B cell (primary cell): ENCODE measurements at regions not wholly inside any gene's neighbourhood (a gene's known extent, or its start where the extent isn't known, plus 50 kb on each side); places are given as distances from the start of the nearest gene placed in this dataset.

Experiments used
- ATAC-seq: fragments of 200-7000 bp; cut with Tn5 transposase; one replicate; pipeline ENCODE4 v1.10.0; 2021; ENCODE audit warnings: low read depth, mild to moderate bottlenecking, moderate number of reproducible peaks, moderate library complexity
- CTCF ChIA-PET: fragments of 350-600 bp; sonication (Branson Sonifier 250); formaldehyde crosslinking; loops from one replicate; lab custom pipeline; 2021; ENCODE audit warnings: antibody characterized with exemption, inconsistent platforms; lab: Charles Lee
- POLR2A ChIA-PET: fragments of 350-600 bp; sonication (Branson Sonifier 250); formaldehyde crosslinking; loops from one replicate; lab custom pipeline; 2021; ENCODE audit warnings: antibody characterized with exemption; lab: Charles Lee
- DNase-seq: peaks from one replicate; pipeline ENCODE4 v3.0.0; 2013
- H2AFZ ChIP-seq: 2 replicates; pipeline ENCODE4 v1.6.1; 2012; ENCODE audit warnings: mild to moderate bottlenecking, low read depth, low read length; ENCODE audit not compliant: insufficient read depth, poor library complexity, severe bottlenecking
- H3K27ac ChIP-seq, 2 donors: 1 replicate in 1 of 2; 2 replicates in 1 of 2; pipeline ENCODE4 v1.5.1; 2012 to 2013; ENCODE audit warnings: low read length in 2 of 2, mild to moderate bottlenecking in 2 of 2, moderate library complexity in 1 of 2
- H3K27me3 ChIP-seq, 4 experiments: fragments of 200-600 bp in 1 of 4; sonication (generic) in 1 of 4; replicated peaks in 1 of 4; 1 replicate in 2 of 4; 2 replicates in 2 of 4; pipeline versions ENCODE4 v1.6.1 to v1.7.0; 2013 to 2016; ENCODE audit warnings: low read length in 3 of 4, mild to moderate bottlenecking in 2 of 4, mixed read lengths in 1 of 4, moderate library complexity in 1 of 4; ENCODE audit not compliant: insufficient read depth in 4 of 4, control insufficient read depth in 3 of 4; ENCODE audit errors: control extremely low read depth in 1 of 4
- H3K36me3 ChIP-seq, 2 experiments: replicated peaks in 1 of 2; 1 replicate in 1 of 2; 2 replicates in 1 of 2; pipeline versions ENCODE4 v1.6.1 to v1.7.1; 2013; ENCODE audit warnings: low read length in 1 of 2; ENCODE audit not compliant: insufficient read depth in 2 of 2, control insufficient read depth in 1 of 2; ENCODE audit errors: control extremely low read depth in 1 of 2, extremely low read depth in 1 of 2
- H3K4me1 ChIP-seq, 2 donors: fragments of 200-600 bp in 1 of 2; sonication (generic) in 1 of 2; 1 replicate in 1 of 2; 2 replicates in 1 of 2; pipeline versions ENCODE4 v1.5.1 to v1.6.1; 2013 to 2017; ENCODE audit warnings: low read length in 2 of 2; ENCODE audit not compliant: control insufficient read depth in 2 of 2, insufficient read depth in 2 of 2
- H3K4me2 ChIP-seq: replicated peaks from 2 replicates; pipeline ENCODE3; 2012; ENCODE audit warnings: mild to moderate bottlenecking, low read depth, low read length; ENCODE audit not compliant: poor library complexity, severe bottlenecking
- H3K4me3 ChIP-seq, 5 experiments: fragments of 200-600 bp in 1 of 5; sonication (generic) in 1 of 5; 1 replicate in 3 of 5; 2 replicates in 2 of 5; pipeline versions ENCODE4 v1.5.1 to v1.7.0; 2011 to 2016; ENCODE audit warnings: low read length in 4 of 5, mild to moderate bottlenecking in 4 of 5, low read depth in 2 of 5, control low read depth in 1 of 5, moderate library complexity in 1 of 5; ENCODE audit not compliant: insufficient read depth in 1 of 5; ENCODE audit errors: control extremely low read depth in 1 of 5, extremely low read depth in 1 of 5
- H3K79me2 ChIP-seq: fragments of 200-600 bp; sonication (generic); one replicate; pipeline ENCODE4 v1.6.0; 2016; ENCODE audit warnings: low read length; ENCODE audit not compliant: control insufficient read depth, insufficient read depth
- H3K9ac ChIP-seq: fragments of 200-600 bp; sonication (generic); 2 replicates; pipeline ENCODE4 v1.6.1; 2017; ENCODE audit warnings: mild to moderate bottlenecking, low read length, moderate library complexity
- H3K9me3 ChIP-seq, 3 donors: one replicate each; pipeline versions ENCODE4 v1.6.1 to v1.7.1; 2013; ENCODE audit warnings: low read length in 2 of 3; ENCODE audit not compliant: control insufficient read depth in 2 of 3, insufficient read depth in 1 of 3; ENCODE audit errors: control extremely low read depth in 1 of 3
- H4K20me1 ChIP-seq: 2 replicates; pipeline ENCODE4 v1.6.0; 2012; ENCODE audit warnings: mild to moderate bottlenecking, low read length; ENCODE audit not compliant: insufficient read depth, control insufficient read depth, poor library complexity, severe bottlenecking
- H3K27ac Mint-ChIP-seq: one replicate; pipeline ENCODE4 v1.8.0; 2021; ENCODE audit warnings: mixed read lengths
- H3K27me3 Mint-ChIP-seq: one replicate; pipeline ENCODE4 v1.8.0; 2021; ENCODE audit warnings: mixed read lengths
- H3K4me1 Mint-ChIP-seq: one replicate; pipeline ENCODE4 v1.8.0; 2021; ENCODE audit warnings: mixed read lengths
- H3K4me3 Mint-ChIP-seq: one replicate; pipeline ENCODE4 v1.8.0; 2021; ENCODE audit warnings: mixed read lengths
- H3K9me3 Mint-ChIP-seq: one replicate; pipeline ENCODE4 v1.8.0; 2022; ENCODE audit warnings: mixed read lengths; ENCODE audit not compliant: insufficient read depth
- EZH2 ChIP-seq: IDR thresholded peaks from 2 replicates; pipeline ENCODE4 v1.6.1; 2012; ENCODE audit warnings: borderline replicate concordance, low read depth, mild to moderate bottlenecking, moderate library complexity, low read length; ENCODE audit not compliant: insufficient read depth, poor library complexity, severe bottlenecking
- WGBS: methylation state at CpG from one replicate; pipeline ENCODE4 v1.1.5; 2013; ENCODE audit warnings: missing lambda C conversion rate; ENCODE audit not compliant: insufficient coverage; 5-methylcytosine and 5-hydroxymethylcytosine counted together
- intact Hi-C: fragments of 100-400 bp; cut with micrococcal nuclease; formaldehyde crosslinking; loops from one replicate; pipeline ENCODE4 v1.10.0; 2022
- TF ChIP-seq, protein P1 (sequence below): fragments of 200-600 bp; IDR thresholded peaks from one replicate; pipeline ENCODE4 v1.8.0; 2022; ENCODE audit warnings: antibody characterized with exemption, mild to moderate bottlenecking

DNA sequence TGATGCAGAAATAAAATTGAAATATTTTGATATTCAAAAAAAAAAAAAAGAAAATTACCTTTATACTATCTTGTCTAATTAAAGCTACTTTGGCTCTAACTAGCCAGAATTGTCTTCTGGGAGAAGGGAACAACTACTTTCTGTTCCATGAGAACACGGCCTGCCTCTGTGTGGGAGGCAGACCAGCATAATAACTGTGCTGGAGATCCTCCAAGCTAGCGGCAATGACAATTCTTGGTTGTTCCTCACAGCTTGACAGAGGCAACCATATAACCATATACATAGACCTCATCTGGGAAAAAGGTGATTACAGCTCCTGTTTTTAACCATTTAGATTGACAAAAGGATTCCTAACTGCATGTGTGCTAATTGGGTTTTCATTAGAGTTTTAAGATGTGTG, 95.7 kb downstream of the RBMX2 start:
- no peaks in the 10 kb centered on the region for H3K27me3 ChIP-seq
- intact Hi-C loops = no loop called here
- H3K4me1 ChIP-seq = no peaks in the 10 kb centered on the region
- H4K20me1 ChIP-seq = no peaks in the 10 kb centered on the region
- H3K4me2 ChIP-seq = no peak overlapping the region
- POLR2A ChIA-PET = no interaction called here
- Mint-ChIP-seq H3K4me3 (no peak overlapping the region), H3K27ac (no peak overlapping the region), H3K27me3 (no peaks in the 10 kb centered on the region), H3K9me3 (no peaks in the 10 kb centered on the region), H3K4me1 (no peaks in the 10 kb centered on the region)
- H3K79me2 ChIP-seq = no peaks in the 10 kb centered on the region
- TF ChIP-seq, protein P1, sequence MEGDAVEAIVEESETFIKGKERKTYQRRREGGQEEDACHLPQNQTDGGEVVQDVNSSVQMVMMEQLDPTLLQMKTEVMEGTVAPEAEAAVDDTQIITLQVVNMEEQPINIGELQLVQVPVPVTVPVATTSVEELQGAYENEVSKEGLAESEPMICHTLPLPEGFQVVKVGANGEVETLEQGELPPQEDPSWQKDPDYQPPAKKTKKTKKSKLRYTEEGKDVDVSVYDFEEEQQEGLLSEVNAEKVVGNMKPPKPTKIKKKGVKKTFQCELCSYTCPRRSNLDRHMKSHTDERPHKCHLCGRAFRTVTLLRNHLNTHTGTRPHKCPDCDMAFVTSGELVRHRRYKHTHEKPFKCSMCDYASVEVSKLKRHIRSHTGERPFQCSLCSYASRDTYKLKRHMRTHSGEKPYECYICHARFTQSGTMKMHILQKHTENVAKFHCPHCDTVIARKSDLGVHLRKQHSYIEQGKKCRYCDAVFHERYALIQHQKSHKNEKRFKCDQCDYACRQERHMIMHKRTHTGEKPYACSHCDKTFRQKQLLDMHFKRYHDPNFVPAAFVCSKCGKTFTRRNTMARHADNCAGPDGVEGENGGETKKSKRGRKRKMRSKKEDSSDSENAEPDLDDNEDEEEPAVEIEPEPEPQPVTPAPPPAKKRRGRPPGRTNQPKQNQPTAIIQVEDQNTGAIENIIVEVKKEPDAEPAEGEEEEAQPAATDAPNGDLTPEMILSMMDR = no peak
- TF ChIP-seq EZH2 = no peak
- ATAC-seq (no peak), DNase-seq (no peak)
- H3K27ac ChIP-seq = no peak overlapping the region
- 100% methylated on average over 1 of the region's 2 CpGs for WGBS
- no peak overlapping the region for H3K4me3 ChIP-seq
- CTCF ChIA-PET = no interaction called here
- H2AFZ ChIP-seq = no peak overlapping the region
- H3K36me3 ChIP-seq = no peaks in the 10 kb centered on the region
- H3K9me3 ChIP-seq = no peaks in the 10 kb centered on the region
- no peak overlapping the region for H3K9ac ChIP-seq

DNA sequence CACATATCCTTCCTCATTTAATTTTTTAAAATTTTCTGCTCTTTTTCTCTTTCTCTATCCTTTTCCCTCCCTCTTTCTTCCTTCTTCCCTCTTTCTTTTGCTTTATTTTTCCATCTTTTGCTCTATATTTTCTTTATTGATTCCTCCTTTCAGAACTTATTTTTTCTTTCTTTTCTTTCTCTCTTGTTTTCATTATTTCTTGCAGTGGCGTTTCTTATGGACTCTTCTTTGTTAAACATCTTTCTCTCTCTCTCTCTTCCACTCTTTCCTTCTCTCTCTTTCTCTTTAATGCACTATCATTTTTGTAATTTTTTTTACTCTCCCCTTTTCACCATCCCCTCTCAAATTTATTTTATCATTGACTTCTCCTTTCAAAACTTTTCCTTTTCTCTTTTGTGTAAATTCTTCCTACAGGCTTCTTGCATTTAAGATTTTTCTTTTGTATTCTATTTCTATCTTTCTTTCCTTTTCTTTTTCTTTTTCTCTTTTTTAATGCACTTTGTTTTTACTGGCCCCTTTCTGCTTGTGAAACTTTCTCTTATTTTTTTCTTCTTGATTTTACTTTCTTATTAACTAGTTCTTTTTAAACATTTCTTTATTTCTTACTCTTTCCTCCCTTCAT, 97.0 kb downstream of the RBMX2 start:
- no peaks in the 10 kb centered on the region for H3K4me1 ChIP-seq
- no peak overlapping the region for H3K27ac Mint-ChIP-seq
- CTCF ChIA-PET = no interaction called here
- no peaks in the 10 kb centered on the region for H3K27me3 Mint-ChIP-seq
- no peak overlapping the region for H3K4me3 ChIP-seq
- H3K79me2 ChIP-seq = no peaks in the 10 kb centered on the region
- no peak overlapping the region for H3K27ac ChIP-seq
- H3K9me3 ChIP-seq = no peaks in the 10 kb centered on the region
- 100% methylated on average over 1 of the region's 1 CpG for WGBS
- H3K4me1 Mint-ChIP-seq = no peaks in the 10 kb centered on the region
- no peaks in the 10 kb centered on the region for H3K27me3 ChIP-seq
- DNase-seq (no peak), ATAC-seq (no peak)
- no peak overlapping the region for H2AFZ ChIP-seq
- intact Hi-C loops = no loop called here
- H4K20me1 ChIP-seq = no peaks in the 10 kb centered on the region
- H3K36me3 ChIP-seq = no peaks in the 10 kb centered on the region
- TF ChIP-seq, protein P1 = no peak
- no peak for TF ChIP-seq EZH2
- H3K9ac ChIP-seq = no peak overlapping the region
- H3K9me3 Mint-ChIP-seq = no peaks in the 10 kb centered on the region
- no peak overlapping the region for H3K4me3 Mint-ChIP-seq
- no peak overlapping the region for H3K4me2 ChIP-seq
- POLR2A ChIA-PET = no interaction called here
